Sigmoid colon (tissue), 6 donors: ENCODE measurements at regions not wholly inside any gene's neighbourhood (a gene's known extent, or its start where the extent isn't known, plus 50 kb on each side); places are given as distances from the start of the nearest gene placed in this dataset.

Experiments
- DNase-seq: peaks from one replicate; pipeline ENCODE4 v3.0.0-alpha.2; 2019
- H3K27ac ChIP-seq, 4 donors: fragments of 200-600 bp; sonication (generic); one replicate each; pipeline ENCODE4 v1.5.1; 2016 to 2019; ENCODE audit warnings: mild to moderate bottlenecking in 1 of 4
- H3K27me3 ChIP-seq, 3 donors: fragments of 200-600 bp; sonication (generic); one replicate each; pipeline ENCODE4 v1.5.1; 2019; ENCODE audit warnings: mild to moderate bottlenecking in 1 of 3
- H3K36me3 ChIP-seq, 4 donors: fragments of 200-600 bp; sonication (generic); one replicate each; pipeline ENCODE4 v1.5.1; 2016 to 2019
- H3K4me1 ChIP-seq, 4 donors: fragments of 200-600 bp; sonication (generic); one replicate each; pipeline ENCODE4 v1.5.1; 2017 to 2019
- H3K4me3 ChIP-seq, 4 donors: fragments of 200-600 bp; sonication (generic); one replicate each; pipeline ENCODE4 v1.5.1; 2017 to 2019; ENCODE audit warnings: mild to moderate bottlenecking in 2 of 4, moderate library complexity in 1 of 4
- H3K9me3 ChIP-seq, 4 donors: fragments of 200-600 bp in 3 of 4; sonication (generic) in 3 of 4; one replicate each; pipeline versions ENCODE4 v1.5.1 to v1.6.1; 2013 to 2019
- CTCF ChIP-seq, 4 experiments: fragments of 450-650 bp in 3 of 4; fragments of 200-600 bp in 1 of 4; IDR thresholded peaks; one replicate each; pipeline ENCODE4 v1.5.1; 2016 to 2019; ENCODE audit warnings: antibody characterized with exemption in 4 of 4, mild to moderate bottlenecking in 3 of 4, moderate library complexity in 2 of 4
- EP300 ChIP-seq, 4 donors: sonication (generic); formaldehyde crosslinking; IDR thresholded peaks; one replicate each; pipeline ENCODE4 v1.6.1; 2017; ENCODE audit warnings: antibody characterized with exemption in 4 of 4
- POLR2A ChIP-seq, 2 donors: fragments of 450-650 bp; IDR thresholded peaks; one replicate each; pipeline ENCODE4 v1.6.1; 2016; ENCODE audit warnings: antibody characterized with exemption in 2 of 2, mild to moderate bottlenecking in 2 of 2, moderate library complexity in 2 of 2
- POLR2AphosphoS5 ChIP-seq, 4 donors: sonication (generic); formaldehyde crosslinking; IDR thresholded peaks; one replicate each; pipeline ENCODE4 v1.6.1; 2017; ENCODE audit warnings: antibody characterized with exemption in 4 of 4
- WGBS, 2 donors: extraction: QIAGEN DNeasy Blood & Tissue Kit; methylation state at CpG; one replicate each; pipeline ENCODE4 v1.1.7; 2013; 5-methylcytosine and 5-hydroxymethylcytosine counted together
- intact Hi-C: fragments of 100-400 bp; cut with DNase I; formaldehyde crosslinking; loops from one replicate; pipeline ENCODE4 v1.15.1; 2023
- donor health status: healthy with polysubstance abuse.
- donor health status: healthy.

- Histone ChIP-seq H3K27ac (peak overlapping the region in 3 of 4 donors; percentile 71 to 77 (median 72)), H3K4me1 (peaks cover 0 to 35% (median 30%) of the 10 kb centered on the region in 4 donors), H3K27me3 (no peaks in the 10 kb centered on the region), H3K4me3 (no peak overlapping the region), H3K9me3 (no peaks in the 10 kb centered on the region), H3K36me3 (no peaks in the 10 kb centered on the region)
- TF ChIP-seq POLR2A (IDR thresholded peaks at IDR 0.05) (no peak), POLR2AphosphoS5 (IDR thresholded peaks at IDR 0.05) (no peak), CTCF (IDR thresholded peaks at IDR 0.05) (no peak), EP300 (IDR thresholded peaks at IDR 0.05) (no peak)
- WGBS, 2 donors: 86 to 93% methylated on average over 1 of the region's 1 CpG
- intact Hi-C loops: loop anchor here (2.0 to 10.0 kb wide), 4 partner anchors 201 to 379 kb away; no protein-coding TSS in a partner anchor
- DNase-seq: no peak
Observed at GRCh38 chr1:87686136-87686495, 357.4 kb downstream of the LMO4 start.

DNA sequence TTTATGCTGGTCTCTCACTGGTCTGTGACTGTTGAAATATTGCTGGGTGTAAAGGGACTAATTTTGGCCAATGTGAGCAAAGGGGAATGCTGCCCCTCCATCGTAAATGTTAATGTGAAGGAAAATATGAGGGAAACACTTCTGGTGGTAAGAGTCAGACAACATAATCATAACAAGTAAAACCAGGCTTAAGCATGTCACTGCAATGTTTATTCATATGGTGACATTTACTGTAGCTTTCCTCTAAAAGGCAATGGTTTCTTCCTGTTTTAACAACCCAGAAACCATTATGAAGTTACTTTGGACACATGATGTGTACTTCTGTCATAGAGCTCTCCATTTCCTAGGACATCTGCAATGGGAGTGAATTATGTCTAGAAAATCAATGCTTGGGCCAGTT lies 358.0 kb downstream of the LMO4 start:
- 75 to 84% methylated on average over 1 of the region's 1 CpG for WGBS, 2 donors
- intact Hi-C loops: loop anchor here (2.0 to 10.0 kb wide), 4 partner anchors 201 to 378 kb away; no protein-coding TSS in a partner anchor
- Histone ChIP-seq H3K27me3 (no peaks in the 10 kb centered on the region), H3K36me3 (no peaks in the 10 kb centered on the region), H3K27ac (peak overlapping the region in 3 of 4 donors; percentile 71 to 77 (median 72)), H3K4me1 (peaks cover 0 to 35% (median 30%) of the 10 kb centered on the region in 4 donors), H3K4me3 (no peak overlapping the region), H3K9me3 (no peaks in the 10 kb centered on the region)
- DNase-seq: no peak
- TF ChIP-seq CTCF (IDR thresholded peaks at IDR 0.05): no peak
- TF ChIP-seq POLR2AphosphoS5 (IDR thresholded peaks at IDR 0.05): peak; percentile 74 to 80 (median 75)
- TF ChIP-seq EP300 (IDR thresholded peaks at IDR 0.05): peak in 2 of 4 donors; percentile 44 to 59

DNA sequence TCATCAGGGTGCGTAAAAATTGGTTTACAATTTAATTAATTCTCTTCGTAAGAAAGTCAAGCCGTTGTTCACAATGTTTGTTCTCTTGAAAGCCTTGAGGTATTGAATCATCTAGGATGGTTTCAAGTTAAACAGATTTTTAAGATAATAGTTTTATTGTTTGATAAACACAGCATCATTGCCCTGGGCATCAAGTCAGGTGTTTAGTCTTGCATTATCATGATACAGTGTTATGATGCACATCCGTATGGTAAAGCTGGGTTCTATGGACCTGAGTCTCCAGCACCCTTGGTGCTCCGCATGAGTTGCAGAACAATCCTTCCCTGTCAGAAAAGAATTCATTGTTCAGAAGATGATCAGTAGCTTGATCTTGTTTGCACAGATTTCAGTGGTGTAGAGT lies 359.5 kb downstream of the LMO4 start:
- DNase-seq: no peak
- Histone ChIP-seq H3K4me3 (no peak overlapping the region), H3K4me1 (peaks cover 0 to 35% (median 30%) of the 10 kb centered on the region in 4 donors), H3K36me3 (no peaks in the 10 kb centered on the region), H3K9me3 (no peaks in the 10 kb centered on the region), H3K27me3 (no peaks in the 10 kb centered on the region), H3K27ac (no peak overlapping the region)
- WGBS, 2 donors: 26 to 82% methylated on average over 5 of the region's 5 CpGs
- no peak for TF ChIP-seq CTCF (IDR thresholded peaks at IDR 0.05)
- no peak for TF ChIP-seq POLR2A (IDR thresholded peaks at IDR 0.05)
- no peak for TF ChIP-seq EP300 (IDR thresholded peaks at IDR 0.05)
- no peak for TF ChIP-seq POLR2AphosphoS5 (IDR thresholded peaks at IDR 0.05)
- intact Hi-C loops: loop anchor here (2.0 to 10.0 kb wide), 4 partner anchors 95 to 377 kb away; no protein-coding TSS in a partner anchor

GRCh38 chr1:87689487-87689886 lies 360.8 kb downstream of the LMO4 start:
- Histone ChIP-seq H3K4me1 (peaks cover 0 to 30% (median 25%) of the 10 kb centered on the region in 4 donors), H3K4me3 (no peak overlapping the region), H3K27me3 (no peaks in the 10 kb centered on the region), H3K9me3 (no peaks in the 10 kb centered on the region), H3K36me3 (no peaks in the 10 kb centered on the region), H3K27ac (no peak overlapping the region)
- TF ChIP-seq POLR2A (IDR thresholded peaks at IDR 0.05) (no peak), POLR2AphosphoS5 (IDR thresholded peaks at IDR 0.05) (no peak), CTCF (IDR thresholded peaks at IDR 0.05) (no peak), EP300 (IDR thresholded peaks at IDR 0.05) (no peak)
- DNase-seq: no peak
- intact Hi-C loops: loop anchor here (2.0 to 10.0 kb wide), 4 partner anchors 93 to 375 kb away; no protein-coding TSS in a partner anchor

DNA sequence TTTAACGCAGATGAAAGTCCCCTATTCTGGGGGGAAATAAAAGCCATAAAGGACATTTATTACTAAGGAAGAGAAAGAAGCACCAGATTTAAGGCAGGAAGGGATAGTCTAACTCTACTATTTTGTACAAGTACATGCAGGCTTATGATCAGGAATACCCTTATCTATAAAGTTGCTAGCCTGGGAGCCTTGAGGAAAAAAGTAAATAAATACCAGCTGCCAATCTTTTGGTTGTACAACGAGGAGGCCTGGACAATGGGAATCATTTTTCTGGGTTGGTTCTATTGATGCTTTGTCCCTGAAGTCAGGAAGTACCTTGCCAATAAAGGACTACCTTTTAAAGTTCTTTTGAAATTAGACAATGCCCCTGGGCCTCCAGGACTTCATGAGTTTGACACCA lies 367.8 kb downstream of the LMO4 start:
- Histone ChIP-seq H3K27ac (no peak overlapping the region), H3K9me3 (no peaks in the 10 kb centered on the region), H3K36me3 (no peaks in the 10 kb centered on the region), H3K27me3 (no peaks in the 10 kb centered on the region), H3K4me3 (no peak overlapping the region), H3K4me1 (no peaks in the 10 kb centered on the region)
- intact Hi-C loops: no loop called here
- DNase-seq: no peak
- 51 to 77% methylated on average over 2 of the region's 2 CpGs for WGBS, 2 donors
- TF ChIP-seq POLR2A (IDR thresholded peaks at IDR 0.05): no peak
- TF ChIP-seq EP300 (IDR thresholded peaks at IDR 0.05): no peak
- no peak for TF ChIP-seq CTCF (IDR thresholded peaks at IDR 0.05)
- TF ChIP-seq POLR2AphosphoS5 (IDR thresholded peaks at IDR 0.05): no peak
